Fibroblast of skin of right biceps (primary cell): ENCODE measurements at regions not wholly inside any gene's neighbourhood (a gene's known extent, or its start where the extent isn't known, plus 50 kb on each side); places are given as distances from the start of the nearest gene placed in this dataset.
"Not testable (repeated sequence)": the region's sequence is repeated elsewhere in the genome, so short reads cannot be mapped to it uniquely, and the experiment has no call there.

Source experiments
- DNase-seq: peaks from one replicate; pipeline ENCODE4 v3.0.0-alpha.2; 2013

DNA sequence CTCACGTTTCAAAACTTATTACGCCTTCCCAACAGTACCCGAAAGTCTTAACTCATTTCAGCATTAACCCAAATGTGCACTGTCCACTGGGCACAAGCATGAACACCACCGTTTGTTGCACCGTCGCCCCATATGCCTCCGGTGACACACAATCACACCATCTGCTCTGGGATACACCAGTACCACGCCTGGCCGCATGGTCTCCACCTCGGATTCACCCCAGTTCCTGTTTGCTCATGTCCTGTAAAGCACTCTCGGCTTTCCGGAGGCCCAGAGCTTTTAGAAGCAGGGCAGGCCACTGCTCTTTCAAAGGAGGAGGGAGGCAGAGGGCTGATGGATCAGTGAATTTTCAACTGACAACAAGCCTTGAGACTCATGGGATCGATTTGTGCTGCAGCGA lies 1570.0 kb upstream of the DEFB115 start:
- no peak for DNase-seq

DNA sequence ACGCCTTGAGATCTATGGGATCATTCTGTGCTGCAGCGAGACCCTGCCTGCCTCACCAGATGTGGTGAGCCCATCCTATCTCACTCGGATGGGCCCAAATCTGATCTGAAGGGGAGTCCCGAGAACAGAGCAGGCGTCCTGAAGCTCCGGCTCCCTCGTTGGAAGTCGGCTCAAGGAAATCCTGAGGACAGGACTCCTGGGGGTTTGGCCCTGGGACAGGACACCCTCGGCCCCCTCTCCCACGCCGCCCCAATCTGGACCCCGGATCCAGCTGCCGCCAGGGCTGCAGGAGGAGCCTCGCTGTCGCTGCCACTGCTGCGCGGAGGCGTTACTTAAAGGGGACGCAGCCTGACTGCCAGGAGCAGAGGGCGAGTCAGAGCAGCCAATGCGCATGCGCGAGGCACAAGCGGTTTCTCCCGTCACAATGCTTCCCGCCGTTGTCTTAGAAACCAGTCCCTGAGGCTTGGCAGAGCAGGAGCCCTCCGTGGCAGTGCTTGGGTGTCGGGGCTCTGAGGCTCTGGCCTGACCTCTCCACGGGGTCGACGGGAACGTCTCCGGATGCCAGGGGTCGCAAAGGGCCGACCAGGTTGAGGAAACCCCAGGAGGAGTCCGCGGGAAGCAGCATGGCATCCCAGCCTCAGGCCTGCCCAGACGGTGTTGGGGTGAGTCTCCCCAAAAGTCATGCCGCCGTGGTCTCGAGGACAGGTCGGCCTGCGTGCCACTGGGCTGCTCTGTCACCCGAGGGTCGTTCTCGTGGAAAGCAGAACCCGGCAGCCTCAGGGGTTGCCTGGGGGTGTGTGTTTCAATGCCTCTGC lies 1567.8 kb upstream of the DEFB115 start:
- DNase-seq = peak; percentile 1

DNA sequence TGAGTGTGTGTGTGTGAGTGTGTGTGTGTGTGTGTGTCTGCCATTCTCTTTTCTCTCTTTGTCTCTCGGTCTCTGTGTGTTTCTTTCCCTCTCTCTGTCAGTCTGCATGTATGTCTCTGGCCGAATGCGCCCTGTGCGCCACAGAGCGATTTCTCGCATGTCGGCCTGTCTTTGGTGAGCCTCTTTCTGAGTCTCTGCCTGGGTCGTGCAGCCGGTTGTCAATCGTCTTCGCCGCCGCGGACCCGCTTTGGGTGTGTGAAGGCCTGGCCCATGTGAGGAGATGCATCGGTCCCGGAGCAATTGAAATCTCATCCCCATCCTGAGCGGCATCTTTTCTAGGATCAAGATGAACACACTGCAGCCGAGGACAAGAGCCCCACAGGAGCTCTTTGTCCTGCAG lies 1567.2 kb upstream of the DEFB115 start:
- DNase-seq = no peak

DNA sequence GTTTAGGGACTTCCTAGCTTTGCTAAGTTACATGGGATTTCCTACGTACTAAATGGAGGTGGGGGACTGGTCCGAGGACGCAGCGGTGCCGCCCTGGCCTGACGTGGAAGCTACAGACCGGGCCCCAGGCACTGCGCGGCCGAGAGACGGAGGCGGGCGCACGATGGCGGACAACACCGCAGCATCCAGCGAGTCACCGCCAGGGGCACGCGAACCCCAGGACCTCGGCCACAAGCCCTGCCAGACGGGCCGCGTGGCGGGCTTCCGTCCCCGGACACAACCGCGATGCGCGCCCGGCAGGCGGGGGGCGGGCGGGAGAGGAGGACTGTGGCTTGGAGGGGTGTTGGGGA lies 1516.9 kb upstream of the DEFB115 start:
- DNase-seq = no peak

DNA sequence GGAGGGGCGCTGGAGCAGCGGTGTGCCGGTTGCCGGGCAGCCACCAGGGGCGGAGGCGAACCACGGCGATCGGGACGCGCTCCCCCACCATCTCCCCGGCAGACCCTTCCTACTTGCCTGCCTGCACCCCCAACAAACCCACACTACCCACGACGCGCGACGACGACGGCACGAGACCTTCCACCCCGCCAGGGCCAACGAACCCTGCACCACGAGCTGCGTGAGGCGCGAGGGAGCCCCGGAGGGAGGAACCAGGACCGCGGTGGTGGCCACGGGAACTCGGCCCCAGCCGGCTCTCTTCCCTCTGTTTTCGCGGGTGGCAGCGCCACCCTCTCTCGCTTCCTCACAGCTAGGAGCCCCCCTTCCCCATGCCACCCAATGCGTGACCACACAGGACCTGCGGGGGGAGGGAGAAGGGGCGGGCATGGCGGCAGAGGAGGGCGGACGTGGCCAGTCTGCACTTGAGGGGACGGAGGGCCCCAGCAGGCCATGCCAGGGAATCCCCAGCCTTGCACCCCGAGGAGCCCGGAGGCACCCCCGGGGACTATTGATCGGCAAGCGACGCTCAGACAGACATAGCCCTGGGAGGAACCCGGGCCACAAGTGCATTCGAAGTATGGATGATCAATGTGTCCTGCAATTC lies 1516.4 kb upstream of the DEFB115 start:
- DNase-seq = no peak

DNA sequence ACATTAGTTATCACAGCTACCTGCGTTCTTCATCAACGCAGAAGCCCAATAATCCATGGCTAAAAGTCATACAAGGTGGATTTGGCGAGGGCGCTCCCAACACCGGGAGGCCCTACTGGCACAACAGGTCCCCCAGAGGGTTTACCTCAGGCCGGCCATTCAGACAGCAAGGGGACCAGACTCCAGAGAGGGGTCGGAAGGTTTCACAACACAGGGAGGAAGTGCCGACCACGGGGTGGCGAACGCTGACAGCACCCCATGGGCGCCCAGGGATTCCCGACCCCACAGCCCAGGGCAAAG lies 1515.9 kb upstream of the DEFB115 start:
- DNase-seq = no peak

DNA sequence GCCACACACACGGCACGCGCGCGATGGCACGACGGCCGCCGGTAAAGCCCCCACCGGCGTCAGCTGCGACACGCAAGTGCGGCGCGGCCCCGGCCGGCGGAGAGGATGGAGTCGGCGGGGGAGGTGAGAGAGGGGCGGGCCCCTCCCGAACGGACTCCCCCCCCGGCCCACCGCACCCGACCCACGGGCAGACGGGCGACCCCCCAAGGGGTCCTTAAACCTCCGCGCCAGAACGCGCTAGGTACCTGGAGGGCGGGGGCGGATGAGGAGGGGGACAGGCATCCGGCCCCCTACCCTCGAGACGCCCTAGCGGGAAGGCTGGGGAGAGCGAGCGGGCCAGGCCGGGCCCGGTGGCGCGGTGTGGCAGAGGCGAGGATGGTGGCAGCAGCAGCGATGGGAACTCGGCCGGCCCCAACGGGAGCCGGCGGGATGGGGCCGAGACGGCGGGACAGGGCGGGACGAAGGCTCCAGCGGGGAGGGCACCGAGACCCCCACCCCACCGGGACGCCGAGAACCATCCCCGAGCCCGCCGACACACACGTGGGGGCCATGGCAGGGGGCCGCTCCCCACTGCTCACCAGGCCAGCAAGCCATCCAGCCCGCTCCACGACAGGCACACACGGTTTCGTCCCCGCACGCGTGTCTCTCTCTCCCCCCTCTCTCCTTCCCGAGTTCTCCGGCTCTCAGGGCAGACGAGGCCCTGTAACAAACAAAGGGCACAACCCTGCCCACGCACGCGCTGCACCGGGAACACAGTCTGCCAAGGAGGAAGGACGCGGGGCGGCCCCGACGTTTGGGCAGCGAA lies 1515.4 kb upstream of the DEFB115 start:
- DNase-seq = no peak

DNA sequence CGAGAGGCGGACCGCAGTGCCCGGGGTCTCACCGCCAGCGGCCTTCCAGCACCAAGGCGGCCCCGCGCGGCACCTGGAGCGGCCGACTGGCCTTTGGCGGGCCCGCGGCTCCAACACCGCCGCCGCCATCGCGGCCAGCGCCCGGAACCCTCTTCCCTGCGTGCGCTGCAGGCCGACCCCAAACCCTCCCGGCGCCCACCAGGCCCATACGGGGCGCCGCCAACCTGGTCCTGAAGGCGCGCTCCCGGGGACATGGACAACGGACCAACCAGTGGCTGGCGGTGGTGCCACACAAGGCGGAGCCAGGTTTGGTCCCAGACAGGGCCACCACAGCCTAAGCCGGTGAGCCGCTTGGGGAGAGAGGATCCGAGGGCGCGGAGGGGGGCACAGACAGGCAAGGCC lies 1514.8 kb upstream of the DEFB115 start:
- DNase-seq = no peak

DNA sequence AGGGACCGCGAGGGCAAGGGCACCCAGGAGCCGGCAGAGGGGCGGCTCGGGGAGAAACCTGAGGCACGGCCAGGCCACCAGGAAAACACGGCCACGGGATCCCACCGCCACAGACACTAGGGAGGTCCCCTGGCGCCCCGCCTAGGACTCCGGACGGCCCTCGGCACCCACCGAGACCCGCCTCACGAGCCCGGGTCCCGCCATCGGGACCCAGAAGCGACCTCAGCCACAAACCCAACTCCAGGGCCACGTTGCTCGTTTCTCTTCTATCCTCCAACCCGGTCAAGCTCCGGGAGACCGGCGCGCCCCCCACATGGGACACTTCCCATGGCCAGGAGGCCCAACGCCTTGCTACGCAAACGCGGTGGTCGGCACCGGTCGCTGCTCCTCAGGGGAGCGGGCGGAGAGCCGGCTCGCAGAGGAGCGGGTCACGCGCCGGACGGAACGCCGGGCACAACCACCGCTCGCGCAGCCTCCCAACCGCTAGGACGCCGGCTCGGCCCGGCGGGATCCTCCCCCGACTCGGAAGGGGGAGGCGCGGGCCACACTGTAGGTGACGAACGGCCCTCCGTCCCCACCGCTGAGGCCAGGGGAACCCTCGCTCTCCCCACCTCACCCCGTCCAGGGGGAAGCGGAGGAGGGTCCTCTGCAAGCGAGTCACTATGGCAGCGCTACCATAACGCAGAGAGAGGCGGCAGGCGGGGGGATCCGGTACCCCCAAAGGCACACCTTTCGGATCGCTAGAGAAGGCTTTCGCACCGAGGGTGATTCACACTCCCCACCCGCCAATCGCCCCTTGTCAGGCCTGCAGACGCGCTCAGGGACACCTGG lies 1514.1 kb upstream of the DEFB115 start:
- no peak for DNase-seq

DNA sequence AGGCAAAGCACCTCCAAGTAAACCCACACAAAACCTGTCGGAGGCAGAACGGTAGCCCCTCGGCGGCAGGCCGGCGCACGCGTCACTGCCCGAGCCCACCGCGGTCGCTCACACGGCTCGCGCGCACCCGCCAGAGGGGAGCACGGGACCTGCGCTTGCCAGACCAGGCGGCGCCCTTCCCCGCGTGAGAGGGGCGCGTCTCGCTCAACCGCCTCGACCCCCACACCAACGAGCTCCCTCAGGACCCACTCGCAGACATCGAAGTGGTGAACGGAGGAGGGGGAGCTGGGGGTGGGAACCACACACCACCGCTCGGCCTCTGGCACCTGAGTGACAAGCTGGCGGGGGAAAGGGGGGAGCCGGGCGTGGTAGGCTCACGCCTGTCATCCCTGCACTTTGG lies 1513.4 kb upstream of the DEFB115 start:
- no peak for DNase-seq

DNA sequence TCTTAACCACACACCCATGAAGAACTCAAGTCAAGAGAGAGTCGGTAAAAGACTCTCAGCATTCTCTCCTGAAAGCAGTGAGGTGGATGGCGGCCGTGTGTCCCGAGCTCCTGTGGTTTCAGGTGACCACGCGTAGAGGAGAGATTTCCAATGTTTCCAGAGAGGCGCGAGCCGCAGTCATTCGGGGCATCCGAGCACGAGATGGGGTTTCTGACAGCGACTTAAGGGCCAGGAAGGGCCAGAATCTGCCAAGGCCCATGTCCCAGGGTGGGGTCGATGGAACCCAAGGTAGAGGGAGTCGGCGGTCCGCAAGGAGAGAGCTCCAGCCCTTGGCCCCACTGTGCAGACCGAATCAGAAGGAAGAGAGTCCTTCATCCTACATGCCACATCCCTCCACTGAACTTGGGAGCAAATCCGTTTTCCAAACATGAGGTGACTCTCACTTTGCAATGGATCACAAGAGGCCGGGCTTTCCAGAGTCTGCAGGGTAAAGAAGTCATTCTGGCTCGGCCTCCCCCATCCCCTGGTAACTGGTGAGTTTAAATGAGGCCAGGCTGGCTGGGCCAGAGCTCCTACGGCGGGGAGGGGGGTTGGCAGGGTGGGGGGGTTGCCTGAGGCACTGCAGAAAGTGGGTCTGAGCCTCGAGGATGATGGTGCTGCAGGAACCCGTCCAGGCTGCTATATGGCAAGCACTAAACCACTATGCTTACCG lies 1511.8 kb upstream of the DEFB115 start:
- not testable (repeated sequence) for DNase-seq

DNA sequence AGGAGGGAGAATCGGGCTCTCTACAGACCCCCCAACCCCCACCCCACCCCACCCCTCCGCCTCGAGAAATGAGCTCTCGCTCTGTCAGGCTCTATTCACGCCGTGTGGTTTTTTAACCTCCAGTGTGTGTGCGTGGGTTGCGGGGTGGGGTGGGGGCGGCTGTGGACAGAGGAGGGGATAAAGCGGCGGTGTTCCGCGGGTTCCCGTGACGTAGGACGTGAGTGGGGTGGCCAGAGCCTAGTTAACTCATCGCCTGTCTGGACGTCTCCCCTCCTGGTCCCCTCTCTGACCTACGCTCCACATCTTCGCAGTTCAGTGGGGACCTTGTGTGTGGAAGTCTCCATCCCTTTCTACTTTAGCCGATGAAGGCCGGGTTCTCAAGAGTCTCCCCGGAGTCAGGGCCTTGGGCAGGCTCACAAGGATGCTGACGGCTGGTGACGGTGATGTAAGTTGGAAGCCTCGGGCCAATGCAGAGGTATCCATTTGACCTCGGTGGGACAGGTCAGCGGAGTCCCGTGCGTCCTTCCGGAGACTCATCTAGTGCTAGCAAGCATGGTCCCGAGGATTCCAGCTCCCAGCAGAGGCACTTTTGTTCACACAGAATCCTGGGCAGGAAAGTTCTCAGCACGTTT lies 1507.1 kb upstream of the DEFB115 start:
- no peak for DNase-seq

DNA sequence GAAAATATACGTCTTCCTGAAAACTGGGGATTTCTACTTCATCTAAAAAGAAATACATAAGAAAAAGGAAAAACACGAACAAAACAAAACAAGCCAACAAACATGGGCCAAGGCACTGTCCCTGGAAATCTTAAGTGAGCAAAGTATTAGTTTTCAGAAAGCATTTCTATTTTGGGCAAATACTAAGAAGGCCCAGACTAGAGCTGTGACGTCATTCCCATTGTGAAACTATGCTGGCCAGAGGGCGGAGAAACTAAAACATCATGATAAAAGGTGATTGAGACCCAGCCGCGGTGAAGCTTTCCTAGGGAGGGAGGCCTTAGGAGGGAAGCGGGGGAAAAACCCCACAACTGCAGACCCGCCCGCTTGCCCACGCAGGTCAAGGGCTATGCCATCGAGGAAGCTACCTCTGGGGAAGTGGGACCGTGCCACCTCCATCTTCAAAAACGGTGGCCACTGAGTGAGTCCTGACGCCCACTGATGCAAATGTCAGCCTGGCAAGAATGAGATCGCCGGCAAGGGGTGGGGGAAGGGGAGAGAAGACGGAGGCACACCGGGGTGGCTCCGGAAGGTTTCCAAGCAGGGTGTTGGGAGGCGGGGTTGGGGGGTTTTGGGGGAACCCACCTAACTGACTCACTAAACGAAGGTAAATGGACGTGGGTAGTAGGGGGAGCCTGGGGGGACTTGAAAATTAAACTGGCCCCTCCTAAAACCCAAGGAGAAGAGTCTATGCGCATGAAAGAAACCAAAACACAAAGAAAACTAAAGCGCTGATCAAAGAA lies 1504.6 kb upstream of the DEFB115 start:
- not testable (repeated sequence) for DNase-seq

DNA sequence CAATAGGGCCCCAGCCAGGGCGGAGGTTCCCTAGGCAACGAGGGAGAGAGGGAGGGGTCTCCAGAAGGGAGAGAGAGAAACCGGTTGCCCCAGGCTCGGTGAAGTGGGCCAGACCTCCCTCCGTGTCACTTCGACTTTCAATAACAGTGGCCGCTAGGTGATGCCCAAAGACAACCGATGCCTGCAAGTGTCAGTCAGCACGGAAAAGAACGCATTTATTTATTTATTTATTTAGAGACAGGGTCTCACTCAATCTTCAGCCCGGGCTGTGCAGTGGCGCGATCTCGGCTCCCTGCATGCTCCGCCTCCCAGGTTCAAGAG lies 1504.1 kb upstream of the DEFB115 start:
- DNase-seq = not testable (repeated sequence)

DNA sequence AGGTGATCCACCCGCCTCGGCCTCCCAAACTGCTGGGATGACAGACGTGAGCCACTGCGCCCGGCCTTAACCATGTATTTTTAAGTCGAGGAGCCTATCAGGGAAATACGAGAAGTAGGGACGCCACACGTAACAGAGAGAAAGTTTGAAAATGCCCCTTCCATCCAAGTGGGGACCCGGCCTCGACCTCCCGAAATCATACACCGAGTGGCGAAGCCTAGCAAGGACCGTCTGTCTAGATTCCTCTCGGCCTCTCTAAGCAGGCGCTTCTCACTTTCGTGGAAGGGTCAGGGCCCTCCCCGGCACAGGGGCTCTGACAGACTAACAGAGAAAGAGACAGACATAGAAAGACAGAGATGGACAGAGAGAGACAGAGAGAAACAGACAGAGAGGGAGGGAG lies 1503.6 kb upstream of the DEFB115 start:
- DNase-seq = not testable (repeated sequence)

DNA sequence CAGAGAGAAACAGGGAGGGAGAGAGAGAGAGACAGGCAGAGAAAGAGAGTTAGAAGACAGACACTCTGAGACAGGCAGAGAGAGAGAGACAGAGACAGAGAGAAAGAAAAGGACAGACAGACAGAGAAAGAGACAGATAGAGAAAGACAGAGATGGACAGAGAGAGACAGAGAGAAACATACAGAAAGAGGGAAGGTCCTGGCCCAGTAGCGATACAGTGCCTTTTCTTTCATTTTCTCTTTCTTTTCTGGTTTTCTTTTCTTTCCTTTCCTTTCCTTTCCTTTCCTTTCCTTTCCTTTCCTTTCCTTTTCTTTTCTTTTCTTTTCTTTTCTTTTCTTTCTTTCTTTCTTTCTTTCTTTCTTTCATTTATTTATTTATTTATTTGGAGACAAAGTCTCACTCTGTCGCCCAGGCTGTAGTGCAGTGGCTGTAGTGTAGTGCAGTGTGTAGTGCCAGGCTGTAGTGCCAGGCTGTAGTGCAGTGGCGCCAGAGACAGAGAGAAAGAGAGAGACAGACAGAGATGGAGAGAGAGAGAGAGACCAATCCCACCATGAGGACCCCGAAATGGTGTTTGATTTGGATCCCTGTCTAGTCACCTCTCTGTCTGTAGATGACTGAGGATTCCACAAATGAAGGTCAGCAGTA lies 1501.5 kb upstream of the DEFB115 start:
- not testable (repeated sequence) for DNase-seq

DNA sequence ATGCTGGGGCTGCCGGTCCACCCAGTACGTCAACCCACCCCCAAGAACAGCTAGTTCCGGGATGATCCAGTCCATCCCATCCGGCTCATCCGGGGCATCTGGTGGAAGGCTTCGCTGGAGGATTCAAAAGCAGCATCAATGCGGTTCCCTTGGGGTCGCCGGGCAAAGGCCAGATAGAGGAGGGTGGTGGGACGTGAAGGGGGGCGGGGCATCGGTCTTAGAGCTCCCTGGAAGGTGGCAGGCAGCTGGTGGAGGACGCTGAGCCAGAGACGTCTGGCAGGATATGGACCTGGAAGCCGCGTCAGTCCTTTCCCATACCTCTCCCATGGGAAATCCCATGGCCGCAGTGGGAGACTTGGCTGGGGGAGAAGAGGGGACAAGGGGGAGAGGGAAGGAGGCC lies 1500.8 kb upstream of the DEFB115 start:
- DNase-seq = no peak

DNA sequence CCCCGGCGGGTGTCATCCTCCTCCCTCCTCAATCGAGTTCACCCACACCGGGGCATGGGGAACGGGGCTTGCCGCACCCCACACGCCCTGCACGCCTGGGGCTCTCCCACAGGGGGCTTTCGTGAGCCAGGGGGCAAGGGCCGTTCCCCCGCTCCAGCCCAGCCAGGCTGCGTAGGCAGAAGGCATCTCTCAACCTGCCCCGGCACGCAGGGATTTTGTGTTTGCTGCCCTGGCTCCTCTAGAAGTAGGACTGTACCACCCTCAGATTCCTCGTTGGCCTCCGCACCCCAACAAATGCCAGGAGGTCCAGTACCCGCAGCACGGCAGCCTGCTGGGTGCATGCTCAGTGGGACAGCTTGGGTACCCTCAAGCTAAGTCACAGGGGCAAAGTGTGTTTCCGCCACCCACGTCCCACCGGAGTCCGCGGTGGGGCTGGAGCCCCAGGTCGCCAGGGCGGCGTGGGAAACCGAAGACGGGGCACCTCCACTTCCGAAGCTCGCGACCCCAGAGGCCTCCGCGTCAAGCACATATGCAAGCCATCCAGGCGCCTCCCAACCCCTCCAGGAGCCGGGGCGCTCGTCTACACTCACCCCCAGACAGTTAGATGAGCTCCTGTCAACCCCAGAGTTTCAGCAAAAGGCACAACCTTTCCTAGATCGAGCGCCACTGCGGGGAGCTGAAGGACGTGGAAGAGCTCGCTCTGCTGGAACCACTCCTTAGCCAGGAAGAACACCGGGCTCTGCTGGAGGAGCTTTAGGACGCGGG lies 1495.7 kb upstream of the DEFB115 start:
- DNase-seq = not testable (repeated sequence)

DNA sequence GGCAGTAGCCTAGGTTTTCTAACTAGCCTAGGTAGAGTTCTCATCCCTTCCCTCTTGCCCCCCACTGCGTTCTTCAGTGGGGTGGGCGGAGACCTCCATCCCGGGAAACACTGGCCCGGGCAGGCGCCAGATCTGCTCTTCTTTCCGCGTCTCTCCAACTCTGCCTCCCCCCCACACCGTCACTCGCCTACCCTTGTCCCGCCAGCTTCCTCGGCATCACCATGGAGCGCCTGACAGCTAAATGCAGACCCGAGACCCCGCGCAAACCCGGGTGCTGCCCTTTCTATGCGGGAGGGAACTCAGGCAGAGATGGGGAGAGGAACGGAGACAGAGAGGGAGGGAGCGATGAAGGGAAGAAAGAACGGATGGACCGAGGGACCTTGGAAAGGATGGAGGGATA lies 1494.8 kb upstream of the DEFB115 start:
- DNase-seq = no peak
